ENCODE measurements at regions not wholly inside any gene's neighbourhood (a gene's known extent, or its start where the extent isn't known, plus 50 kb on each side); places are given as distances from the start of the nearest gene placed in this dataset.
"Not testable (repeated sequence)": the region's sequence is repeated elsewhere in the genome, so short reads cannot be mapped to it uniquely, and the experiment has no call there.

GRCh38 chr13:104701591-104701990 is 1635.4 kb upstream of the SLC10A2 start:
- intact Hi-C loops (cut with micrococcal nuclease) = no loop called here

GRCh38 chr13:104694397-104694796 is 1628.2 kb upstream of the SLC10A2 start:
- intact Hi-C loops (cut with micrococcal nuclease) = no loop called here

GRCh38 chr13:104693126-104693525 is 1626.9 kb upstream of the SLC10A2 start:
- intact Hi-C loops (cut with micrococcal nuclease) = no loop called here

GRCh38 chr13:104691767-104692467 is 1625.7 kb upstream of the SLC10A2 start:
- intact Hi-C loops (cut with micrococcal nuclease) = no loop called here

- intact Hi-C loops (cut with micrococcal nuclease) = no loop called here
Measured at GRCh38 chr13:104686484-104686883, 1620.3 kb upstream of the SLC10A2 start.

GRCh38 chr13:104683789-104684188 is 1617.6 kb upstream of the SLC10A2 start:
- intact Hi-C loops (cut with micrococcal nuclease) = no loop called here

- intact Hi-C loops (cut with micrococcal nuclease) = no loop called here
Measured at GRCh38 chr13:104678161-104678560, 1611.9 kb upstream of the SLC10A2 start.

GRCh38 chr13:104671901-104672300 is 1605.7 kb upstream of the SLC10A2 start:
- intact Hi-C loops (cut with micrococcal nuclease) = no loop called here

GRCh38 chr13:104657196-104657595 is 1591.0 kb upstream of the SLC10A2 start:
- intact Hi-C loops (cut with micrococcal nuclease) = no loop called here

- intact Hi-C loops (cut with micrococcal nuclease) = no loop called here
Measured at GRCh38 chr13:104650431-104650830, 1584.2 kb upstream of the SLC10A2 start.

GRCh38 chr13:104648291-104648690 is 1582.1 kb upstream of the SLC10A2 start:
- intact Hi-C loops (cut with micrococcal nuclease) = no loop called here

- intact Hi-C loops (cut with micrococcal nuclease) = no loop called here
Measured at GRCh38 chr13:104645786-104646185, 1579.6 kb upstream of the SLC10A2 start.

GRCh38 chr13:104641309-104641708 is 1575.1 kb upstream of the SLC10A2 start:
- intact Hi-C loops (cut with micrococcal nuclease) = no loop called here

- intact Hi-C loops (cut with micrococcal nuclease) = no loop called here
Measured at GRCh38 chr13:104635879-104636278, 1569.7 kb upstream of the SLC10A2 start.

GRCh38 chr13:104634016-104634415 is 1567.8 kb upstream of the SLC10A2 start:
- intact Hi-C loops (cut with micrococcal nuclease) = no loop called here

GRCh38 chr13:104632736-104633135 is 1566.5 kb upstream of the SLC10A2 start:
- intact Hi-C loops (cut with micrococcal nuclease) = no loop called here

- intact Hi-C loops (cut with micrococcal nuclease) = no loop called here
Measured at GRCh38 chr13:104625201-104625600, 1559.0 kb upstream of the SLC10A2 start.

GRCh38 chr13:104616990-104617389 is 1550.8 kb upstream of the SLC10A2 start:
- intact Hi-C loops (cut with micrococcal nuclease) = no loop called here

GRCh38 chr13:104614361-104615145 is 1548.3 kb upstream of the SLC10A2 start:
- intact Hi-C loops (cut with micrococcal nuclease) = no loop called here

GRCh38 chr13:104608331-104608730 is 1542.1 kb upstream of the SLC10A2 start:
- intact Hi-C loops (cut with micrococcal nuclease) = no loop called here

GRCh38 chr13:104605435-104605834 is 1539.2 kb upstream of the SLC10A2 start:
- intact Hi-C loops (cut with micrococcal nuclease) = not testable (repeated sequence)

- intact Hi-C loops (cut with micrococcal nuclease) = no loop called here
Measured at GRCh38 chr13:104597546-104598180, 1531.4 kb upstream of the SLC10A2 start.
